Lower leg skin (tissue), 4 donors: ENCODE measurements at regions not wholly inside any gene's neighbourhood (a gene's known extent, or its start where the extent isn't known, plus 50 kb on each side); places are given as distances from the start of the nearest gene placed in this dataset.

ENCODE experiments used
- DNase-seq, 2 donors: peaks; one replicate each; pipeline ENCODE4 v3.0.0-alpha.2; 2019; ENCODE audit warnings: low spot score in 2 of 2
- H3K4me3 ChIP-seq: fragments of 200-600 bp; sonication (generic); 2 replicates; pipeline ENCODE4 v1.5.1; 2017; ENCODE audit warnings: mild to moderate bottlenecking, low read depth; ENCODE audit not compliant: poor library complexity, severe bottlenecking
- POLR2A ChIP-seq, 2 donors: fragments of 450-650 bp; IDR thresholded peaks; one replicate each; pipeline ENCODE4 v1.6.1; 2016 to 2017; ENCODE audit warnings: antibody characterized with exemption in 2 of 2, mild to moderate bottlenecking in 1 of 2, moderate library complexity in 1 of 2
- WGBS, 2 donors: methylation state at CpG; one replicate each; pipeline ENCODE4 v1.1.5; 2018; 5-methylcytosine and 5-hydroxymethylcytosine counted together
- intact Hi-C: fragments of 100-400 bp; cut with DNase I; formaldehyde crosslinking; loops from one replicate; pipeline ENCODE4 v1.15.0; 2023; ENCODE audit warnings: low total_unique reads
- TF ChIP-seq, protein P1 (sequence below), 3 donors: fragments of 450-650 bp; IDR thresholded peaks; one replicate each; pipeline ENCODE4 v1.5.1; 2016; ENCODE audit warnings: antibody characterized with exemption in 3 of 3, mild to moderate bottlenecking in 3 of 3, moderate library complexity in 2 of 3

- no peak overlapping the region for H3K4me3 ChIP-seq
- intact Hi-C loops, result no loop called here
- no peak for TF ChIP-seq POLR2A (IDR thresholded peaks at IDR 0.05)
- TF ChIP-seq, protein P1, sequence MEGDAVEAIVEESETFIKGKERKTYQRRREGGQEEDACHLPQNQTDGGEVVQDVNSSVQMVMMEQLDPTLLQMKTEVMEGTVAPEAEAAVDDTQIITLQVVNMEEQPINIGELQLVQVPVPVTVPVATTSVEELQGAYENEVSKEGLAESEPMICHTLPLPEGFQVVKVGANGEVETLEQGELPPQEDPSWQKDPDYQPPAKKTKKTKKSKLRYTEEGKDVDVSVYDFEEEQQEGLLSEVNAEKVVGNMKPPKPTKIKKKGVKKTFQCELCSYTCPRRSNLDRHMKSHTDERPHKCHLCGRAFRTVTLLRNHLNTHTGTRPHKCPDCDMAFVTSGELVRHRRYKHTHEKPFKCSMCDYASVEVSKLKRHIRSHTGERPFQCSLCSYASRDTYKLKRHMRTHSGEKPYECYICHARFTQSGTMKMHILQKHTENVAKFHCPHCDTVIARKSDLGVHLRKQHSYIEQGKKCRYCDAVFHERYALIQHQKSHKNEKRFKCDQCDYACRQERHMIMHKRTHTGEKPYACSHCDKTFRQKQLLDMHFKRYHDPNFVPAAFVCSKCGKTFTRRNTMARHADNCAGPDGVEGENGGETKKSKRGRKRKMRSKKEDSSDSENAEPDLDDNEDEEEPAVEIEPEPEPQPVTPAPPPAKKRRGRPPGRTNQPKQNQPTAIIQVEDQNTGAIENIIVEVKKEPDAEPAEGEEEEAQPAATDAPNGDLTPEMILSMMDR (IDR thresholded peaks at IDR 0.05), result no peak
- 65 to 90% methylated on average over 2 of the region's 2 CpGs for WGBS, 2 donors
- DNase-seq, result no peak
Observed at GRCh38 chrX:39212456-39212855, 411.2 kb downstream of the MID1IP1 start.

DNA sequence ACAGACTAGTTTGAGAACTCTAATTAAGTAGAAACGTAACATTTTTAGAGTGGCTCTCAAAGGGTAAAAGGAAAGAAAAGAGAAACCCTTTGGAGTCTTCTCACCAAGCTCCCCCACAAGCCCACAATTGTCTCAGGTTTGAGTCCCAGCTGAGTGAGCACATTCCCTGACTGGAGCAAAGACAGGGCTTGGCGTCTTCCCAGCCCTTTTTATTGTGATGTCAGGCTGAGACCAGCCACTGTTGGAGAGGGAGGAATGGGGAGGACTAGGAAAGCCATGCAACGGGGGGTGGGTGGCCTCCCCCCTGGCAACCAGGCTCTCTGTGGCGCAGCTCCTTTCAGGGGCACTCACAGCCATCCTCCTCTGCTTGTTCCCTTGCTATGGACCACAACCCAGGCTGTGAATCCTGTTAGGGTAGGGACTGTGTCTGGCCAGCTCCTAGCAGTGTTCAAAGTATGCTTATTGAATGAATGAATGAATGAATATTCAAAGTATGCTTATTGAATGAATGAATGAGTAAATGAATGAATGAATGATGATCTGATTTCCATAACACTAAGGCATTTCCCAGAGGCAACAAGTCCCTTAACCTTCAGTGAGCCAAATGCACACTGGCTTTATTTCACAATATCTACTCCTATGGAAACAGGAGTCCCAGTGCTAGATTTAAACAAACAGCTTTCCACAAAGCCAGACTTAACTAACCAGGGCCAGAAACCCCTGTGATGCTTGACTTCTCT is 413.3 kb downstream of the MID1IP1 start:
- no peak for DNase-seq
- intact Hi-C loops, result no loop called here
- TF ChIP-seq, protein P1 (IDR thresholded peaks at IDR 0.05), result no peak
- TF ChIP-seq POLR2A (IDR thresholded peaks at IDR 0.05), result no peak
- 34 to 43% methylated on average over 2 to 4 of the region's 4 CpGs for WGBS, 2 donors
- no peak overlapping the region for H3K4me3 ChIP-seq

DNA sequence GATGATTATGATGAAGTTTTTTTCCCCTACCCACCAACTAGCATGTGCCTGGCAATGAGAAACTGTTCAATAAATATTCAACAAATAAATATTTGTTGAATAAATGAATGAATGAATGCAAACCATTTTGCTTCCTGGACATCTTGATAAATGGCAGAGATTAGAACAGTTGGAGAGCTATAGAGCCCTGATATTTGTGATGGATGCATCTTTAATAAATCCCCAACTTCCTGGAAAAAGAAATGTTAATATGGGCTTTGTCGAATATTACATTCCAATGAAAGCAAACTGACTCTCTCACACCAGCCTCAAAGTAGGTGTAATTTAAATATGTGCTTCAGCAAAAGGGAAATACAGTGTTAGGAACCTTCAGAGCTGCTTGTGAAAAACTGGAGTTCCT is 419.7 kb downstream of the MID1IP1 start:
- TF ChIP-seq, protein P1 (IDR thresholded peaks at IDR 0.05), result no peak
- TF ChIP-seq POLR2A (IDR thresholded peaks at IDR 0.05), result no peak
- WGBS, 2 donors, result 85 to 93% methylated on average over 1 of the region's 1 CpG
- intact Hi-C loops, result no loop called here

GRCh38 chrX:39222346-39223113 is 421.3 kb downstream of the MID1IP1 start:
- 91 to 100% methylated on average over 2 to 4 of the region's 4 CpGs for WGBS, 2 donors
- no peak for TF ChIP-seq POLR2A (IDR thresholded peaks at IDR 0.05)
- TF ChIP-seq, protein P1 (IDR thresholded peaks at IDR 0.05), result no peak
- H3K4me3 ChIP-seq, result no peak overlapping the region
- intact Hi-C loops, result no loop called here
- no peak for DNase-seq

More for the DNA sequence above, 419.7 kb downstream of the MID1IP1 start:
- DNase-seq, result no peak
- H3K4me3 ChIP-seq, result no peak overlapping the region

GRCh38 chrX:39226251-39226650 is 425.0 kb downstream of the MID1IP1 start:
- intact Hi-C loops, result no loop called here
- 31 to 38% methylated on average over 6 of the region's 6 CpGs for WGBS, 2 donors
- no peak overlapping the region for H3K4me3 ChIP-seq
- no peak for DNase-seq
- TF ChIP-seq, protein P1 (IDR thresholded peaks at IDR 0.05), result no peak
- no peak for TF ChIP-seq POLR2A (IDR thresholded peaks at IDR 0.05)
